GM19324 (cell line): ENCODE measurements at regions not wholly inside any gene's neighbourhood (a gene's known extent, or its start where the extent isn't known, plus 50 kb on each side); places are given as distances from the start of the nearest gene placed in this dataset.
"Not testable (repeated sequence)": the region's sequence is repeated elsewhere in the genome, so short reads cannot be mapped to it uniquely, and the experiment has no call there.

Source experiments
- ATAC-seq: cut with Tn5 transposase; IDR thresholded peaks from one replicate; pipeline ENCODE4 v1.9.1; 2021; ENCODE audit warnings: mild to moderate bottlenecking, moderate library complexity; ENCODE audit not compliant: unreplicated experiment, low FRiP score

GRCh38 chr16:72658888-72659717 is 388.8 kb downstream of the ZFHX3 start:
- no peak for ATAC-seq

- peak; percentile 94 for ATAC-seq
Measured at GRCh38 chr16:72657791-72658190, 390.1 kb downstream of the ZFHX3 start.

- ATAC-seq = no peak
Measured at GRCh38 chr16:72657164-72657563, 390.8 kb downstream of the ZFHX3 start.

- no peak for ATAC-seq
Measured at GRCh38 chr16:72654535-72654934, 393.4 kb downstream of the ZFHX3 start.

- ATAC-seq = peak; percentile 53
Measured at GRCh38 chr16:72649254-72649944, 398.5 kb downstream of the ZFHX3 start.

GRCh38 chr16:72646615-72647014 is 401.3 kb downstream of the ZFHX3 start:
- ATAC-seq = no peak

GRCh38 chr16:72645538-72645937 is 402.4 kb downstream of the ZFHX3 start:
- no peak for ATAC-seq

GRCh38 chr16:72644911-72645310 is 403.0 kb downstream of the ZFHX3 start:
- no peak for ATAC-seq

GRCh38 chr16:72639494-72639893 is 408.4 kb downstream of the ZFHX3 start:
- no peak for ATAC-seq

GRCh38 chr16:72637306-72637705 is 410.6 kb downstream of the ZFHX3 start:
- no peak for ATAC-seq

GRCh38 chr16:72635694-72636093 is 412.2 kb downstream of the ZFHX3 start:
- no peak for ATAC-seq

- no peak for ATAC-seq
Measured at GRCh38 chr16:72635104-72635503, 412.8 kb downstream of the ZFHX3 start.

- not testable (repeated sequence) for ATAC-seq
Measured at GRCh38 chr16:72627182-72627896, 420.6 kb downstream of the ZFHX3 start.

- no peak for ATAC-seq
Measured at GRCh38 chr16:72626623-72627022, 421.3 kb downstream of the ZFHX3 start.

GRCh38 chr16:72621651-72622050 is 426.3 kb downstream of the ZFHX3 start:
- no peak for ATAC-seq

- ATAC-seq = no peak
Measured at GRCh38 chr16:72620853-72621252, 427.1 kb downstream of the ZFHX3 start.

GRCh38 chr16:72620348-72620747 is 427.6 kb downstream of the ZFHX3 start:
- ATAC-seq = no peak

- no peak for ATAC-seq
Measured at GRCh38 chr16:72615856-72616255, 432.1 kb downstream of the ZFHX3 start.

- ATAC-seq = no peak
Measured at GRCh38 chr16:72612718-72613117, 435.2 kb downstream of the ZFHX3 start.

GRCh38 chr16:72612256-72612655 is 435.7 kb downstream of the ZFHX3 start:
- no peak for ATAC-seq

- ATAC-seq = no peak
Measured at GRCh38 chr16:72609933-72610332, 438.0 kb upstream of the PMFBP1 start.
